DOHH2 (cell line): ENCODE measurements at regions not wholly inside any gene's neighbourhood (a gene's known extent, or its start where the extent isn't known, plus 50 kb on each side); places are given as distances from the start of the nearest gene placed in this dataset.

Experiments
- CTCF ChIP-seq: fragments of 200-600 bp; sonication (generic); IDR thresholded peaks from one replicate; pipeline ENCODE4 v1.5.1; 2014; ENCODE audit warnings: antibody characterized with exemption, mild to moderate bottlenecking, low read depth, low read length; ENCODE audit not compliant: poor library complexity, severe bottlenecking
- EZH2phosphoT487 ChIP-seq: fragments of 200-600 bp; sonication (generic); IDR thresholded peaks from 2 replicates; pipeline ENCODE4 v1.6.1; 2017; ENCODE audit warnings: borderline replicate concordance, mild to moderate bottlenecking, antibody characterized with exemption, low read length, moderate library complexity, mixed read lengths

- TF ChIP-seq CTCF (no peak), EZH2phosphoT487 (no peak)
These were observed 87.9 kb downstream of the TMEM114 start for GRCh38 chr16:8502446-8502845.
